ENCODE measurements at regions not wholly inside any gene's neighbourhood (a gene's known extent, or its start where the extent isn't known, plus 50 kb on each side); places are given as distances from the start of the nearest gene placed in this dataset.

DNA sequence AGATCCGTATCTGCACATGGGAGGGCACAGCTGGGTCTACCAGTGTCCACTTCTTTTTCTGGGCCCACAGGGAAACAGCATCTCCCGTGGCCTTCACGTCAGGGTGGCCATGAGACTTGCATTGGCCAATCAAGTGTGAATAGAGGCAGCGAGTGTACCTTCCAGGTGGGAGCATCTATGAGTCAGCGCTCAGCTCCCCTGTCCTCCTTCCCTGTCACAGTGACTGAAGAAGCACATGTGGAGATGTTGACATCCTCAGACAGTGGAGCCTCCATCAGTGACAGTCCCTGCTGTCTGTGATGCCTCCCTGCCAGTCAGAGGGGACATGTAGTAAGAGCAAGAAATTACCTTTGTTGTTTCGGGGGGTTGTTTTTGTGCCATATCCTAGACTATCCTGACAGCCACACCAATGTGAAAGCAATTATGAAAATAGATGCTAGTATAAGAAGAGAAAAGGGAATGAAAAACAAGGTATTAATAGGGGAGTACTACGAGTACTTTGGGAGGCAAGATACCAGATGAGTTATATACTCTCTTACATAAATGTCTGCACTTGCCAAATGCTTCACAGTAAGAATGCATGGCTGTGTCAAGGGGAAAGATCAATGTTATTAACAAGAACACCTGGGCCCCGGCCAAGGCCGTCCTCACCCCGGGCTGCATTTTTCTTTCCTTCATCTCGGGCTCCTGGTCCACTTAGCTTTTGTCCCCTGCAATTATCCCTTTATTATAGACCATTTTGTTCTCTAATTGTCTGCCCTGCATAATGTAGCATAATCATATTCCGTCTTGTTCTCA is 86.0 kb downstream of the MATN1 start:
- no peak overlapping the region for H3K27ac ChIP-seq
- no peak overlapping the region for H3K27ac Mint-ChIP-seq
- H3K36me3 Mint-ChIP-seq = no peaks in the 10 kb centered on the region
- no peak overlapping the region for H3K4me3 ChIP-seq
- no peak overlapping the region for H3K4me2 ChIP-seq
- H3F3A ChIP-seq (ENCODE audit: low read depth) = no peaks in the 10 kb centered on the region
- H3K27me3 Mint-ChIP-seq (ENCODE audit: insufficient read depth, low read depth) = peaks cover 13% of the 10 kb centered on the region
- no peaks in the 10 kb centered on the region for H3K9me3 ChIP-seq (ENCODE audit: low read depth)
- no peak overlapping the region for H3K9ac ChIP-seq
- no peak for DNase-seq (ENCODE audit: low spot score)
- H3K4me3 Mint-ChIP-seq = no peak overlapping the region
- no peaks in the 10 kb centered on the region for H3K4me1 ChIP-seq
- TF ChIP-seq EZH2 (IDR thresholded peaks at IDR 0.05) = no peak
- no peak for TF ChIP-seq EZH2phosphoT487 (IDR thresholded peaks at IDR 0.05)
- no peak for TF ChIP-seq CTCF (IDR thresholded peaks at IDR 0.05)
- H2AFZ ChIP-seq (replicated peaks) = no peak overlapping the region
- H3K9me3 Mint-ChIP-seq = no peaks in the 10 kb centered on the region
- no peaks in the 10 kb centered on the region for H3K36me3 ChIP-seq
- no peaks in the 10 kb centered on the region for H3K79me2 ChIP-seq (ENCODE audit: low read depth)
- no peaks in the 10 kb centered on the region for H3K27me3 ChIP-seq
- no peaks in the 10 kb centered on the region for H3K4me1 Mint-ChIP-seq
- H4K20me1 ChIP-seq (ENCODE audit: low read depth) = no peaks in the 10 kb centered on the region

- Histone ChIP-seq H3K4me2 (no peak overlapping the region), H3K9me3 (ENCODE audit: low read depth) (no peaks in the 10 kb centered on the region), H3K9ac (no peak overlapping the region), H2AFZ (replicated peaks) (no peak overlapping the region), H3K27me3 (no peaks in the 10 kb centered on the region), H3K27ac (no peak overlapping the region), H3K4me1 (no peaks in the 10 kb centered on the region), H4K20me1 (ENCODE audit: low read depth) (no peaks in the 10 kb centered on the region), H3K36me3 (no peaks in the 10 kb centered on the region), H3F3A (ENCODE audit: low read depth) (no peaks in the 10 kb centered on the region), H3K79me2 (ENCODE audit: low read depth) (no peaks in the 10 kb centered on the region), H3K4me3 (no peak overlapping the region)
- no peaks in the 10 kb centered on the region for H3K4me1 Mint-ChIP-seq
- H3K27me3 Mint-ChIP-seq (ENCODE audit: insufficient read depth, low read depth) = peaks cover 13% of the 10 kb centered on the region
- H3K27ac Mint-ChIP-seq = no peak overlapping the region
- no peak for DNase-seq (ENCODE audit: low spot score)
- H3K36me3 Mint-ChIP-seq = no peaks in the 10 kb centered on the region
- no peak overlapping the region for H3K4me3 Mint-ChIP-seq
- H3K9me3 Mint-ChIP-seq = no peaks in the 10 kb centered on the region
- no peak for TF ChIP-seq EZH2 (IDR thresholded peaks at IDR 0.05)
- no peak for TF ChIP-seq CTCF (IDR thresholded peaks at IDR 0.05)
- TF ChIP-seq EZH2phosphoT487 (IDR thresholded peaks at IDR 0.05) = no peak
Observed at GRCh38 chr1:30636621-30637020, 86.8 kb downstream of the MATN1 start.

DNA sequence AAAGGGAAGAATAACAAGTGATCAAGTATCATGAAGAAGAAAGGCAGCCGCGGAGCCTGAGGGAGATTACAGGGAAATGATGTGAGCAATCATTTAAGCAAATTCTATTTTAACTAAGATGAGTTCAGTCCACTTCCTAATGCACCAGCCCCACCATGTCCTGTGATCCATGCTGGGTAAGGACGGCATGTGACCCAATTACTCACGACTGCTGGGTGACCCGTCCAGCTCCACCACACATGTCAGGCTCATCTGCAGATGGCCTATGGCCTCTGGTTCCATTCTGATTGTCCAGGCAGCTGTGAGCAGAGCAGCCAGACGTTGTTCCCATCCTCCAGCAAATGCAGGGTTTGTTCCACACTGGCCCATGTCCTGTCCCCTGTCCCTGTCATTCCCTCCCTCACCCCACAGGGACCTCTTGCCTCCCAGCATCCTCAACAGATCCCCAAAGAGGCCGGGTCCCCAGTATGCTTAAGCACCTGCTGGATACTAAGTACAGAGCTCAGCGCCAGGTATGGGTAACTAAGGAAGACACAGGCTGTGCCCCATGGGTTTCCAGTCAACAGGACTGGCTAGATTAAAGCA is 87.9 kb downstream of the MATN1 start:
- Histone ChIP-seq H3K36me3 (no peaks in the 10 kb centered on the region), H3K27me3 (no peaks in the 10 kb centered on the region), H3K4me3 (no peak overlapping the region), H4K20me1 (ENCODE audit: low read depth) (no peaks in the 10 kb centered on the region), H3K9ac (no peak overlapping the region), H3F3A (ENCODE audit: low read depth) (no peaks in the 10 kb centered on the region), H3K27ac (no peak overlapping the region), H3K9me3 (ENCODE audit: low read depth) (no peaks in the 10 kb centered on the region), H3K4me1 (no peaks in the 10 kb centered on the region), H2AFZ (replicated peaks) (no peak overlapping the region), H3K4me2 (no peak overlapping the region), H3K79me2 (ENCODE audit: low read depth) (no peaks in the 10 kb centered on the region)
- no peaks in the 10 kb centered on the region for H3K9me3 Mint-ChIP-seq
- no peak overlapping the region for H3K4me3 Mint-ChIP-seq
- peaks cover 15% of the 10 kb centered on the region for H3K27me3 Mint-ChIP-seq (ENCODE audit: insufficient read depth, low read depth)
- DNase-seq (ENCODE audit: low spot score) = no peak
- no peaks in the 10 kb centered on the region for H3K4me1 Mint-ChIP-seq
- no peak overlapping the region for H3K27ac Mint-ChIP-seq
- TF ChIP-seq EZH2phosphoT487 (IDR thresholded peaks at IDR 0.05) (no peak), EZH2 (IDR thresholded peaks at IDR 0.05) (no peak), CTCF (IDR thresholded peaks at IDR 0.05) (no peak)
- H3K36me3 Mint-ChIP-seq = no peaks in the 10 kb centered on the region

Measured in neural progenitor cell (in vitro differentiated cells).